Nephron (organoid): ENCODE measurements at regions not wholly inside any gene's neighbourhood (a gene's known extent, or its start where the extent isn't known, plus 50 kb on each side); places are given as distances from the start of the nearest gene placed in this dataset.

ENCODE experiments used
- H3K27ac Mint-ChIP-seq, 3 experiments: 2 replicates each; pipeline ENCODE4 v1.8.0; 2020; ENCODE audit warnings: mixed read lengths in 3 of 3, mild to moderate bottlenecking in 2 of 3, moderate library complexity in 1 of 3
- H3K27me3 Mint-ChIP-seq: 2 replicates; pipeline ENCODE4 v1.8.0; 2021; ENCODE audit warnings: low read depth, mild to moderate bottlenecking, moderate library complexity, mixed read lengths
- H3K36me3 Mint-ChIP-seq: 2 replicates; pipeline ENCODE4 v1.8.0; 2020; ENCODE audit warnings: low read depth, mixed read lengths
- H3K4me1 Mint-ChIP-seq: 2 replicates; pipeline ENCODE4 v1.8.0; 2020; ENCODE audit warnings: mixed read lengths
- H3K4me3 Mint-ChIP-seq, 3 experiments: 2 replicates each; pipeline ENCODE4 v1.8.0; 2020; ENCODE audit warnings: mild to moderate bottlenecking in 3 of 3, mixed read lengths in 3 of 3, moderate library complexity in 2 of 3
- H3K9me3 Mint-ChIP-seq: 2 replicates; pipeline ENCODE4 v1.8.0; 2020; ENCODE audit warnings: mixed read lengths
- TF ChIP-seq, protein P1 (sequence below), 3 experiments: fragments of 200-600 bp; sonication (generic); IDR thresholded peaks; one replicate each; pipeline ENCODE4 v1.5.0; 2021; ENCODE audit warnings: antibody characterized with exemption in 3 of 3; ENCODE audit not compliant: unreplicated experiment in 3 of 3

DNA sequence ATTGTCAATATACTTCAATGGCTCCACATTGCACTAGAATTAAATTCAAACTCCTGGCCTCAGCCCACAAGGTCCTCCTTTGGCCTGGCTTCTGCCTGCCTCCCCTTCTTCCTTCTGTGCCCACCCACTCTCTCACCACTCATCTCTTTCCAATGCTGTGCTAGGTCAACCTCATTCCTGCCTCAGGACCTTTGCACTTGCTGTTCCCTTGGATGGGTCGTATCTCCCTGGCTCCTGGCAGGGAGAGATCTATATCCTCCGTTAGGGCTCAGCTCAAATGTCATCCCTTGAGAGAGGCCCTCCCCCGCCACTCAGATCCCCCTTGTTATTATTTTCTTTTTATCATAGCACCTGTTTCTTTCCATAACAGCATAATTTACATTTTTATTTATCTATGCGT lies 79.9 kb upstream of the LHX5 start:
- no peaks in the 10 kb centered on the region for H3K9me3 Mint-ChIP-seq

DNA sequence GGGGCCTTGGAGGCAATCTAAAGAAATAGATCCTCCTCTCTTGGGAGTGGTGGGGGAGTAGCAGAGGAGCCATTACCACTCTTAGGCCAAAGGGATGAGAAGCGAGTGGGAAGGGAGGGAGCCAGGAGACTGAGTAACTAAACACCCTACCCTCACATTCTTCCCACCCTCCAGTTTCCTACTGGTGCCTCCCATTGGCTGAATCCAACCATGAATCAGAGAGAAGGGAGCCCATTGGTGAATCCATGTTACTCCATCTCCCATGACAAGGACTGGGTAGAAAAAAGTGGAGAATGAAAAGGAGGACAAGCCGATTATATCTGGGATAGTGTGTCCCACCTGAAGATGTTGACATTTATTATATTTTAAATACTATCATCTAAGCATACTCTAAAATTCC lies 76.8 kb upstream of the LHX5 start:
- H3K4me3 Mint-ChIP-seq: no peak overlapping the region
- H3K4me1 Mint-ChIP-seq: no peaks in the 10 kb centered on the region
- no peaks in the 10 kb centered on the region for H3K36me3 Mint-ChIP-seq
- H3K27ac Mint-ChIP-seq: no peak overlapping the region
- H3K9me3 Mint-ChIP-seq: no peaks in the 10 kb centered on the region
- peaks cover 36% of the 10 kb centered on the region for H3K27me3 Mint-ChIP-seq
- TF ChIP-seq, protein P1, sequence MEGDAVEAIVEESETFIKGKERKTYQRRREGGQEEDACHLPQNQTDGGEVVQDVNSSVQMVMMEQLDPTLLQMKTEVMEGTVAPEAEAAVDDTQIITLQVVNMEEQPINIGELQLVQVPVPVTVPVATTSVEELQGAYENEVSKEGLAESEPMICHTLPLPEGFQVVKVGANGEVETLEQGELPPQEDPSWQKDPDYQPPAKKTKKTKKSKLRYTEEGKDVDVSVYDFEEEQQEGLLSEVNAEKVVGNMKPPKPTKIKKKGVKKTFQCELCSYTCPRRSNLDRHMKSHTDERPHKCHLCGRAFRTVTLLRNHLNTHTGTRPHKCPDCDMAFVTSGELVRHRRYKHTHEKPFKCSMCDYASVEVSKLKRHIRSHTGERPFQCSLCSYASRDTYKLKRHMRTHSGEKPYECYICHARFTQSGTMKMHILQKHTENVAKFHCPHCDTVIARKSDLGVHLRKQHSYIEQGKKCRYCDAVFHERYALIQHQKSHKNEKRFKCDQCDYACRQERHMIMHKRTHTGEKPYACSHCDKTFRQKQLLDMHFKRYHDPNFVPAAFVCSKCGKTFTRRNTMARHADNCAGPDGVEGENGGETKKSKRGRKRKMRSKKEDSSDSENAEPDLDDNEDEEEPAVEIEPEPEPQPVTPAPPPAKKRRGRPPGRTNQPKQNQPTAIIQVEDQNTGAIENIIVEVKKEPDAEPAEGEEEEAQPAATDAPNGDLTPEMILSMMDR (IDR thresholded peaks at IDR 0.05; ENCODE audit: unreplicated experiment in 3 of 3): no peak

More for the DNA sequence above, 79.9 kb upstream of the LHX5 start:
- no peaks in the 10 kb centered on the region for H3K4me1 Mint-ChIP-seq
- TF ChIP-seq, protein P1 (IDR thresholded peaks at IDR 0.05; ENCODE audit: unreplicated experiment in 3 of 3): no peak
- peaks cover 46% of the 10 kb centered on the region for H3K27me3 Mint-ChIP-seq
- H3K36me3 Mint-ChIP-seq: no peaks in the 10 kb centered on the region
- no peak overlapping the region for H3K4me3 Mint-ChIP-seq
- H3K27ac Mint-ChIP-seq: no peak overlapping the region

DNA sequence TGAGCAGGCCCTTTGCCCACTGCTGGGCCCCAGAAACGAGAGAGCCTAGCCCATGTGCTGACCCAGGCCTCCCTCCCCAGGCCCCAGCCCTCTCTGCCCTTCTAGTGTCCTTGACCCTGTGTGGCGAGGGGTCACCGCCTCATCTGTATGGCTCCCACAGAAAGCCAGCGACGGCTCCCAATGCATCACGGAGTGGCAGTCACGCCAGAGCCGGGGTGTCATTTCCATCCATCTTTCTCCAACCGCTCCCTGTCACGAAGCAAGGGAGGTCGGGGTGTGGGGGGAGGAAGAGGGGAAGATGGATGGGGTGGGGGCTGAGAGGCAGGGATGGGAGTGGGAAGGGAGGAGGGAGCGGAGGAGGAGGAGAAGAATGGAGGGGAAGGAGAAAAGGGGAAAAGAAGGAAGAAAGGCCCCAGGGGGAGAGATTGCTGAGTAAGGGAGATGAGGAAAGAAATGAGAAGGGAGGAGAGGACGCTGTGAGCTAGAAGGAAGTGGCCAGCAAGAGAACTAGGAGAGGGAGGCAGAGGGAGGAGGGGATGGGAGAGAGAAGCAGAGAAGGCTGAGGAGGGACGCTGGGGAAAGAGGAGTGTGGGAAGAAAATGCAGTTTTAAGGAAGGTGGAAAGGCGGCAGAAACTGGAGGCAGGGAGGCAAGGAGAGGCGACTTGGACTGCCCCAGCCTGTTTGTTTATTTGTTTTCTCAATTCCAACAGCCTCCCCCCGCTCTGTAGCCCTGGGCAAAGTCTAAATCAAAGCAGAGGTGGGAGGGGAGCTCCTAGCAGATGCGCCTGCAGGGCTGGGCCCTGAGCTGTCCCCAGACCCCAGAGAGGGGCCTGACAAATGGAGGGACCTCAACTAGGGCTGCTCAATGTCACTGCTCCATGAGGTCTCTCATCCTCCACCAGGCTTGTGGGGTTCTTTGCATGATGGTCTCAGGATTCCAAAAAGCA lies 75.5 kb upstream of the LHX5 start:
- Mint-ChIP-seq H3K4me1 (no peaks in the 10 kb centered on the region), H3K27ac (no peak overlapping the region), H3K27me3 (peaks cover 39% of the 10 kb centered on the region), H3K4me3 (no peak overlapping the region), H3K9me3 (no peaks in the 10 kb centered on the region), H3K36me3 (no peaks in the 10 kb centered on the region)
- TF ChIP-seq, protein P1 (IDR thresholded peaks at IDR 0.05; ENCODE audit: unreplicated experiment in 3 of 3): no peak

DNA sequence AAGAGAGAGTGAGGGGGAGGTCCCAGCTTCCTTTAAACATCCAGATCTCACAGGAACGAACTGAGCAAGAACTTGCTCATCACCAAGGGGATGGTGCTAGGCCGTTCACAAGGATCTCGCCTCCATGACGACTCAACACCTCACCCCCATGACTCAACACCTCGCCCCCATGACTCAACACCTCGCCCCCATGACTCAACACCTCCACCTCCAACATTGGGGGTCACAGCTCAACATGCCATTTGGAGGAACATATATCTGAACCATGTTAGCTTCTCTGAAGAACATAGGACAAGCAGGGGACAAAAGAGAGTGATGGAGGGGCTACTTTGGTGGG lies 66.0 kb upstream of the LHX5 start:
- TF ChIP-seq, protein P1 (IDR thresholded peaks at IDR 0.05; ENCODE audit: unreplicated experiment in 3 of 3): no peak
- Mint-ChIP-seq H3K36me3 (no peaks in the 10 kb centered on the region), H3K27ac (no peak overlapping the region), H3K9me3 (peaks cover 8% of the 10 kb centered on the region), H3K4me1 (no peaks in the 10 kb centered on the region), H3K27me3 (peaks cover 63% of the 10 kb centered on the region), H3K4me3 (no peak overlapping the region)

DNA sequence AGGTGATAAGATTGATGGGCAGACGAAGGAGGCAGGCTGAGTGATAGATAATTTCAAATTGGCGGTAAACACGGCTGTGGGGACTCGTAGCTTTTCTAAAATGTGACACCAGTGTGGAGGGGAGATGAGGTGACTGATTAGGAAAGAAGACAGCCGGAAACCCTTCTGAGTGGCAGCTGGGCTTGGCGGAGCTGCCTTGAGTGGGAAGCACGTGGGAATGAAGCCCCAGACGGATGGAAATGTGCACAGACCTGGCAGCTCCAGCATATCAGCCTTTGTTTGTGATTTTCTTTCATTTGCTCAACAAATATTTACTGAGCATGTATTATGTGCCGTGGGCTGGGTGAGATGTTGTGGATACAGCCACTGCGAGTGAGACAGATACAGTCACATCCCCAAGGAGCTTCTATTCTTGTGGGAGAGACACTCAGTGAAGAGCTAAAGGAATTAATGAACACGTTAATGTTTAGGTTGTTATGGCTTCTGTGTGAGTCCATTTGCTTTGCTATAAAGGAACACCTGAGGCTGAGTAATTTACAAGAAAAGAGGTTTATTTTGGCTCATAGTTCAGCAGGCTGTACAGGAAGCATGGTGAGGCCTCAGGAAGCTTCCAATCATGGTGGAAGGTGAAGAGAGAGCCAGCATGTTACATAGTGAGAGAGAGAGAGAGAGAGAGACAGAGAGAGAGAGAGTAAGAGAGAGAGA lies 65.5 kb upstream of the LHX5 start:
- peaks cover 65% of the 10 kb centered on the region for H3K27me3 Mint-ChIP-seq
- no peaks in the 10 kb centered on the region for H3K36me3 Mint-ChIP-seq
- H3K27ac Mint-ChIP-seq: no peak overlapping the region
- TF ChIP-seq, protein P1 (IDR thresholded peaks at IDR 0.05; ENCODE audit: unreplicated experiment in 3 of 3): no peak
- no peaks in the 10 kb centered on the region for H3K4me1 Mint-ChIP-seq
- no peak overlapping the region for H3K4me3 Mint-ChIP-seq
- peaks cover 8% of the 10 kb centered on the region for H3K9me3 Mint-ChIP-seq
